Activated B cell treated with CpG ODN at 0.5 μM for 24 hours (primary cell): ENCODE measurements at regions not wholly inside any gene's neighbourhood (a gene's known extent, or its start where the extent isn't known, plus 50 kb on each side); places are given as distances from the start of the nearest gene placed in this dataset.

Experiments used
- ATAC-seq: fragments of 200-7000 bp; cut with Tn5 transposase; one replicate; pipeline ENCODE4 v1.10.0; 2021; ENCODE audit warnings: low read depth, mild to moderate bottlenecking, moderate library complexity
- CTCF ChIA-PET: fragments of 350-600 bp; sonication (Branson Sonifier 250); formaldehyde crosslinking; loops from one replicate; lab custom pipeline; 2021; ENCODE audit warnings: antibody characterized with exemption; lab: Charles Lee
- POLR2A ChIA-PET: fragments of 350-600 bp; sonication (Branson Sonifier 250); formaldehyde crosslinking; loops from one replicate; lab custom pipeline; 2021; ENCODE audit warnings: antibody characterized with exemption; lab: Charles Lee
- DNase-seq: peaks from one replicate; pipeline ENCODE4 v3.0.0; 2022
- H3K27ac Mint-ChIP-seq: one replicate; pipeline ENCODE4 v1.8.0; 2020; ENCODE audit warnings: mixed read lengths
- H3K27me3 Mint-ChIP-seq: one replicate; pipeline ENCODE4 v1.8.0; 2021; ENCODE audit warnings: mixed read lengths
- H3K36me3 Mint-ChIP-seq: one replicate; pipeline ENCODE4 v1.8.0; 2021; ENCODE audit warnings: low read depth, mixed read lengths
- H3K4me1 Mint-ChIP-seq: one replicate; pipeline ENCODE4 v1.8.0; 2021; ENCODE audit warnings: mixed read lengths
- H3K4me3 Mint-ChIP-seq: one replicate; pipeline ENCODE4 v1.8.0; 2020; ENCODE audit warnings: mild to moderate bottlenecking, mixed read lengths
- H3K9me3 Mint-ChIP-seq: one replicate; pipeline ENCODE4 v1.8.0; 2020; ENCODE audit warnings: mixed read lengths
- CTCF ChIP-seq: fragments of 200-600 bp; IDR thresholded peaks from one replicate; pipeline ENCODE4 v1.8.0; 2022; ENCODE audit warnings: antibody characterized with exemption, mild to moderate bottlenecking
- intact Hi-C: fragments of 100-400 bp; cut with micrococcal nuclease; formaldehyde crosslinking; loops from one replicate; pipeline ENCODE4 v1.15.1; 2024

GRCh38 chr1:88216441-88216840, 467.6 kb upstream of the PKN2 start:
- Mint-ChIP-seq H3K4me1 (no peaks in the 10 kb centered on the region), H3K4me3 (no peak overlapping the region), H3K36me3 (no peaks in the 10 kb centered on the region), H3K27ac (no peak overlapping the region), H3K27me3 (no peaks in the 10 kb centered on the region), H3K9me3 (no peaks in the 10 kb centered on the region)
- intact Hi-C loops: no loop called here
- ATAC-seq: no peak
- ChIA-PET CTCF (no interaction called here), POLR2A (no interaction called here)
- TF ChIP-seq CTCF: no peak
- DNase-seq: no peak

GRCh38 chr1:88217386-88217785, 466.7 kb upstream of the PKN2 start:
- TF ChIP-seq CTCF: no peak
- H3K4me1 Mint-ChIP-seq: no peaks in the 10 kb centered on the region
- DNase-seq (no peak), ATAC-seq (no peak)
- no peak overlapping the region for H3K4me3 Mint-ChIP-seq
- H3K36me3 Mint-ChIP-seq: no peaks in the 10 kb centered on the region
- no peak overlapping the region for H3K27ac Mint-ChIP-seq
- ChIA-PET POLR2A (no interaction called here), CTCF (no interaction called here)
- H3K9me3 Mint-ChIP-seq: no peaks in the 10 kb centered on the region
- H3K27me3 Mint-ChIP-seq: no peaks in the 10 kb centered on the region
- intact Hi-C loops: no loop called here

GRCh38 chr1:88219521-88219920, 464.6 kb upstream of the PKN2 start:
- Mint-ChIP-seq H3K4me3 (no peak overlapping the region), H3K27ac (no peak overlapping the region), H3K36me3 (no peaks in the 10 kb centered on the region), H3K4me1 (no peaks in the 10 kb centered on the region), H3K27me3 (no peaks in the 10 kb centered on the region), H3K9me3 (no peaks in the 10 kb centered on the region)
- intact Hi-C loops: no loop called here
- POLR2A ChIA-PET: no interaction called here
- no peak for ATAC-seq
- CTCF ChIA-PET: no interaction called here
- no peak for DNase-seq
- TF ChIP-seq CTCF: no peak

DNA sequence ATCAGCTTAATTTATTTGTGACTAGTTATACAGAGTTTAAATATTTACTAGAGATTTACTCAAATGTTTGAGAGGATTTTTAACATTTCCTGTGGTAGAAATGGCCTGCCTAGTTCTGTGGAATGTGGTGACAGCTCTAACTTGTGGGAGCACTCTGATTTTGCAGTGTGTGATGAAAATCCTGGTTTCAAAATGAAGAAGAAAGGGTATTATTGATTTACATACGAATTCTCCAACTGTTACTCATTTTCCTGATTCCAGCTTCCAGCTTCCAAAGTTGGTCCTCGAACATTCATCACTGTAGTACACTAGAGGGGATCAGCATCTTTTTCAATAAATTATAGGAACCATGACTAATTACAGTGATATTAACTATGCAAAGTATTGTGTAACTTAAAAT, 462.7 kb upstream of the PKN2 start:
- DNase-seq: no peak
- no peak overlapping the region for H3K4me3 Mint-ChIP-seq
- intact Hi-C loops: no loop called here

GRCh38 chr1:88224906-88225305, 459.2 kb upstream of the PKN2 start:
- ATAC-seq (no peak), DNase-seq (no peak)
- no peaks in the 10 kb centered on the region for H3K4me1 Mint-ChIP-seq
- no peak for TF ChIP-seq CTCF
- H3K36me3 Mint-ChIP-seq: no peaks in the 10 kb centered on the region
- CTCF ChIA-PET: interaction anchor here (1.9 kb wide), 1 partner anchor 44 kb away, joined by 7 read pairs; no protein-coding TSS in a partner anchor
- intact Hi-C loops: no loop called here
- H3K9me3 Mint-ChIP-seq: no peaks in the 10 kb centered on the region
- H3K4me3 Mint-ChIP-seq: no peak overlapping the region
- no peak overlapping the region for H3K27ac Mint-ChIP-seq
- POLR2A ChIA-PET: no interaction called here
- no peaks in the 10 kb centered on the region for H3K27me3 Mint-ChIP-seq

More for the DNA sequence above, 462.7 kb upstream of the PKN2 start:
- POLR2A ChIA-PET: no interaction called here
- CTCF ChIA-PET: interaction anchor here (1.0 kb wide), 1 partner anchor 41 kb away, joined by 3 read pairs; no protein-coding TSS in a partner anchor
- Mint-ChIP-seq H3K4me1 (no peaks in the 10 kb centered on the region), H3K9me3 (no peaks in the 10 kb centered on the region), H3K36me3 (no peaks in the 10 kb centered on the region), H3K27ac (no peak overlapping the region), H3K27me3 (no peaks in the 10 kb centered on the region)
- no peak for TF ChIP-seq CTCF
- no peak for ATAC-seq
